ENCODE measurements at regions not wholly inside any gene's neighbourhood (a gene's known extent, or its start where the extent isn't known, plus 50 kb on each side); places are given as distances from the start of the nearest gene placed in this dataset.
"Not testable (repeated sequence)": the region's sequence is repeated elsewhere in the genome, so short reads cannot be mapped to it uniquely, and the experiment has no call there.

- not testable (repeated sequence) for TF ChIP-seq EP300, POLR2A, CTCF (IDR thresholded peaks at IDR 0.05)
Measured at GRCh38 chrX:155814391-155814790, 66.8 kb upstream of the VAMP7 start.
